ENCODE measurements at regions not wholly inside any gene's neighbourhood (a gene's known extent, or its start where the extent isn't known, plus 50 kb on each side); places are given as distances from the start of the nearest gene placed in this dataset.

GRCh38 chr4:62526671-62527070 lies 1326.5 kb downstream of the ADGRL3 start (continued):
- TF ChIP-seq MNT (IDR thresholded peaks at IDR 0.05) (no peak), MEIS2 (CRISPR knock-in tag; IDR thresholded peaks at IDR 0.05) (no peak)

GRCh38 chr4:62523256-62523655 lies 1323.1 kb downstream of the ADGRL3 start:
- H3K27me3 ChIP-seq (ENCODE audit: control insufficient read depth in 1 of 2, insufficient read depth in 2 of 2, low read length in 2 of 2): no peaks in the 10 kb centered on the region
- H3K4me3 ChIP-seq (replicated peaks in 1 of 3; ENCODE audit: insufficient read depth in 1 of 3, low read depth in 2 of 3, low read length in 3 of 3): no peak overlapping the region
- no peaks in the 10 kb centered on the region for H3K79me2 ChIP-seq (ENCODE audit: insufficient read depth, low read length)
- intact Hi-C loops (cut with micrococcal nuclease; ENCODE audit: unreplicated experiment) (no loop called here), in situ Hi-C loops (cut with HindIII; ENCODE audit: extremely low pct_ligation_motif_present, low pct_unique_long_range_greater_than_20kb) (no loop called here)
- TF ChIP-seq HNF4G (IDR thresholded peaks at IDR 0.05; ENCODE audit: borderline replicate concordance, low read depth, low read length) (no peak), HNF4G (CRISPR knock-in tag; IDR thresholded peaks at IDR 0.05; ENCODE audit: borderline replicate concordance, low read depth) (no peak), ZSCAN12 (CRISPR knock-in tag; IDR thresholded peaks at IDR 0.05) (no peak), ZNF740 (CRISPR knock-in tag; IDR thresholded peaks at IDR 0.05) (no peak), HMGXB4 (CRISPR knock-in tag; IDR thresholded peaks at IDR 0.05; ENCODE audit: borderline replicate concordance in 1 of 2, low read depth in 1 of 2) (no peak)
- DNase-seq (ENCODE audit: low spot score) (no peak), FAIRE-seq (no peak), ATAC-seq (no peak)
- BruUV-seq (replicated peaks): no TSS peak
- peaks cover 34% of the 10 kb centered on the region for H3K9me3 ChIP-seq (ENCODE audit: low read length)
- H3K27ac ChIP-seq (ENCODE audit: extremely low read length, insufficient read depth, low read length): no peak overlapping the region
- H4K20me1 ChIP-seq (ENCODE audit: insufficient read depth, low read length): no peaks in the 10 kb centered on the region
- no peaks in the 10 kb centered on the region for H3K36me3 ChIP-seq (replicated peaks in 1 of 2; ENCODE audit: control insufficient read depth in 1 of 2, insufficient read depth in 2 of 2, low read length in 2 of 2)
- no peaks in the 10 kb centered on the region for H3K4me1 ChIP-seq (ENCODE audit: insufficient read depth, low read length)
- no peak overlapping the region for H2AFZ ChIP-seq (ENCODE audit: low read length)
- H3K4me2 ChIP-seq (ENCODE audit: low read depth, low read length): no peak overlapping the region
- ChIA-PET POLR2A (no interaction called here), CTCF (ENCODE audit: low intra/inter-chr PET ratio, low total read pairs) (no interaction called here)
- no peak overlapping the region for H3K9ac ChIP-seq (ENCODE audit: insufficient read depth, low read depth, low read length)

Data from HepG2 (cell line).